ENCODE measurements at regions not wholly inside any gene's neighbourhood (a gene's known extent, or its start where the extent isn't known, plus 50 kb on each side); places are given as distances from the start of the nearest gene placed in this dataset.
"Not testable (repeated sequence)": the region's sequence is repeated elsewhere in the genome, so short reads cannot be mapped to it uniquely, and the experiment has no call there.

GRCh38 chr10:131822692-131823245 is 78.0 kb upstream of the PPP2R2D start:
- Mint-ChIP-seq H3K27me3 (ENCODE audit: unreplicated experiment) (peaks cover 2% of the 10 kb centered on the region), H3K4me1 (ENCODE audit: unreplicated experiment) (peaks cover 4% of the 10 kb centered on the region), H3K27ac (ENCODE audit: unreplicated experiment) (no peak overlapping the region), H3K4me3 (ENCODE audit: unreplicated experiment) (no peak overlapping the region), H3K36me3 (ENCODE audit: unreplicated experiment) (no peaks in the 10 kb centered on the region), H3K9me3 (ENCODE audit: unreplicated experiment) (no peaks in the 10 kb centered on the region)
- TF ChIP-seq, protein P1, sequence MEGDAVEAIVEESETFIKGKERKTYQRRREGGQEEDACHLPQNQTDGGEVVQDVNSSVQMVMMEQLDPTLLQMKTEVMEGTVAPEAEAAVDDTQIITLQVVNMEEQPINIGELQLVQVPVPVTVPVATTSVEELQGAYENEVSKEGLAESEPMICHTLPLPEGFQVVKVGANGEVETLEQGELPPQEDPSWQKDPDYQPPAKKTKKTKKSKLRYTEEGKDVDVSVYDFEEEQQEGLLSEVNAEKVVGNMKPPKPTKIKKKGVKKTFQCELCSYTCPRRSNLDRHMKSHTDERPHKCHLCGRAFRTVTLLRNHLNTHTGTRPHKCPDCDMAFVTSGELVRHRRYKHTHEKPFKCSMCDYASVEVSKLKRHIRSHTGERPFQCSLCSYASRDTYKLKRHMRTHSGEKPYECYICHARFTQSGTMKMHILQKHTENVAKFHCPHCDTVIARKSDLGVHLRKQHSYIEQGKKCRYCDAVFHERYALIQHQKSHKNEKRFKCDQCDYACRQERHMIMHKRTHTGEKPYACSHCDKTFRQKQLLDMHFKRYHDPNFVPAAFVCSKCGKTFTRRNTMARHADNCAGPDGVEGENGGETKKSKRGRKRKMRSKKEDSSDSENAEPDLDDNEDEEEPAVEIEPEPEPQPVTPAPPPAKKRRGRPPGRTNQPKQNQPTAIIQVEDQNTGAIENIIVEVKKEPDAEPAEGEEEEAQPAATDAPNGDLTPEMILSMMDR (IDR thresholded peaks at IDR 0.05): no peak
- DNase-seq (ENCODE audit: extremely low spot score, unreplicated experiment): peak; percentile 78

- H3K4me1 Mint-ChIP-seq (ENCODE audit: unreplicated experiment); H3K9me3 Mint-ChIP-seq (ENCODE audit: unreplicated experiment); H3K4me3 Mint-ChIP-seq (ENCODE audit: unreplicated experiment): not testable (repeated sequence)
Measured at GRCh38 chr10:131823601-131824099, 77.2 kb upstream of the PPP2R2D start.

DNA sequence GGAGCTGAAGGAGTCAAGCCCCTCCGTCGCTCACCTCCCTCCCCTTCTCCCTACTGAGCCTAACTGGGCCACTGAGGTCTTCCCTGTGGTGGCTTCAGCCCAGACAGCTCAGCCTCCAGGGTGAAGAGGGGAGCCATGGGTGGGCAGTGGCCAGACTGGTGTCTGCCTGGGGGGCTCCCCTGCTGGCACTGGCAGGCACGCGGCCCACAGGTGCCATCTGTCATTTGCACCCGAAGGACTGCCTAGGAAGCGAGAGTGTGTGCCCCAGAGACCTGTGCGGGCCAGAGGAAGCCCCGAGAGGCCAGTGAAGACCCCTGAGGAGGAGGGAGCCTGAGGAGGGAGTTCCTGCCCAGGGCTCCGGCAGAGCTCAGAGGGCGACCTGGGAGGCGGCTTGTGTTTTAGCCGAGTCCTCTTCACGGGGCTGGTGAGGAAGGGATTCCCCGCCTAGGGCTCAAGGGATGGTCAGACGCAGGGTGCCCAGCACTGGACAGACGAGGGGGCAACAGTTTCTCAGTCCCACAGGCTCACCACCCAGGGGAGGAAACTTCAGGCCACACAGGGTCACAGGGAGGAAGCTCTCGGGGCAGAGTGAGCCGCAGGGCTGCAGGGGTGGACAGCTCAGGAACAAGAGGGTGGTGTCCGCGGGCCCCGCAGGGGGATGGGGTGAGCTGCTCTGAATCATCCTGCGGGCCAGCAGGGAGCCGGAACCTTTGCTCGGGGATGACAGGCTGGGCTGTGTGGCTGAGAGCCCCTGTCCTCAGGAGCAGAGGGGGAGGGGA is 76.2 kb upstream of the PPP2R2D start:
- DNase-seq (ENCODE audit: extremely low spot score, unreplicated experiment): peak; percentile 83
- TF ChIP-seq, protein P1 (IDR thresholded peaks at IDR 0.05): no peak
- H3K27me3 Mint-ChIP-seq (ENCODE audit: unreplicated experiment): peaks cover 2% of the 10 kb centered on the region
- no peak overlapping the region for H3K4me3 Mint-ChIP-seq (ENCODE audit: unreplicated experiment)
- H3K9me3 Mint-ChIP-seq (ENCODE audit: unreplicated experiment): peaks cover 8% of the 10 kb centered on the region
- H3K27ac Mint-ChIP-seq (ENCODE audit: unreplicated experiment): no peak overlapping the region
- H3K36me3 Mint-ChIP-seq (ENCODE audit: unreplicated experiment): no peaks in the 10 kb centered on the region
- peaks cover 4% of the 10 kb centered on the region for H3K4me1 Mint-ChIP-seq (ENCODE audit: unreplicated experiment)

More at GRCh38 chr10:131823601-131824099, 77.2 kb upstream of the PPP2R2D start:
- not testable (repeated sequence) for H3K36me3 Mint-ChIP-seq (ENCODE audit: unreplicated experiment); H3K27me3 Mint-ChIP-seq (ENCODE audit: unreplicated experiment); H3K27ac Mint-ChIP-seq (ENCODE audit: unreplicated experiment)
- DNase-seq (ENCODE audit: extremely low spot score, unreplicated experiment): peak; percentile 63

DNA sequence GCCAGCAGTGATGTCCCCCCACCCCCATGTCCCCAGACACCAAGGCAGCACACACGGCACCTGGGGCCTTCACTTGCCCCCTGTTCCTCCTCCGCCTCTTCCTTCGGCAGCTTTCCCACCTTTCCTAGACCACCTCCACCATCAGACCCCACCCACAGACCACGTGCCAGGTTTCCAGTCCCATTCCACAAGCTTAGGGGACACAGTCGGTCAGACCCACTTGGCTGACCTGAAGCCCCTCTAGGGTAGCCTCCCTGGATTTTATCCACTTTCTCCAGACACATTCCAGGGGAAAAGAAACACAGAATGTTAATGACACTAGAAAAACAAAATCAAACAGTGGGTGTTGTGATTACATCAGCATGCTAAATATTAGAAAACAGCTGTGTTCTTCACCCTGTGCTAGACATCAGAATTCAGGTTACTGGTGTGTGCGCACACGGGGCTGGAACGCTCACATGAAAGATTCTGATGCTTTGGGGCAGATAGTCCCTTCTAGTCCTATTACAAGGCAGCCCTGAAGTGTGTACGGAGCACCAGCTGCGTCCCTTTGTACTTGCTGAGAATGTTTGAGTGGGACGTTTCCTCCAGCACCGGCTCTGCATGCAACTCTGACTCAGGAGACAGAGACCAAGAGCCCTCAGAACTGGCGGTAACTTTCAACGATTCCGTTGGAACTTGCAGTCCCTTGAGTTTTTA is 75.5 kb upstream of the PPP2R2D start:
- Mint-ChIP-seq H3K4me1 (ENCODE audit: unreplicated experiment) (peaks cover 4% of the 10 kb centered on the region), H3K36me3 (ENCODE audit: unreplicated experiment) (no peaks in the 10 kb centered on the region), H3K27ac (ENCODE audit: unreplicated experiment) (no peak overlapping the region), H3K4me3 (ENCODE audit: unreplicated experiment) (no peak overlapping the region), H3K9me3 (ENCODE audit: unreplicated experiment) (peaks cover 8% of the 10 kb centered on the region), H3K27me3 (ENCODE audit: unreplicated experiment) (peaks cover 2% of the 10 kb centered on the region)
- TF ChIP-seq, protein P1 (IDR thresholded peaks at IDR 0.05): no peak
- DNase-seq (ENCODE audit: extremely low spot score, unreplicated experiment): no peak

GRCh38 chr10:131825960-131826650 is 74.7 kb upstream of the PPP2R2D start:
- H3K27me3 Mint-ChIP-seq (ENCODE audit: unreplicated experiment): peaks cover 2% of the 10 kb centered on the region
- H3K9me3 Mint-ChIP-seq (ENCODE audit: unreplicated experiment): peaks cover 8% of the 10 kb centered on the region
- no peak overlapping the region for H3K4me3 Mint-ChIP-seq (ENCODE audit: unreplicated experiment)
- no peak overlapping the region for H3K27ac Mint-ChIP-seq (ENCODE audit: unreplicated experiment)
- TF ChIP-seq, protein P1 (IDR thresholded peaks at IDR 0.05): no peak
- H3K4me1 Mint-ChIP-seq (ENCODE audit: unreplicated experiment): peaks cover 4% of the 10 kb centered on the region
- H3K36me3 Mint-ChIP-seq (ENCODE audit: unreplicated experiment): no peaks in the 10 kb centered on the region
- no peak for DNase-seq (ENCODE audit: extremely low spot score, unreplicated experiment)

Measured in osteocyte (in vitro differentiated cells).